Mesenchymal stem cell (in vitro differentiated cells and primary cell): ENCODE measurements at regions not wholly inside any gene's neighbourhood (a gene's known extent, or its start where the extent isn't known, plus 50 kb on each side); places are given as distances from the start of the nearest gene placed in this dataset.
"Not testable (repeated sequence)": the region's sequence is repeated elsewhere in the genome, so short reads cannot be mapped to it uniquely, and the experiment has no call there.

Source experiments
- DNase-seq: peaks from one replicate; pipeline ENCODE4 v3.0.0-alpha.2; 2013
- H2AFZ ChIP-seq: one replicate; pipeline ENCODE4 v1.6.1; 2013; ENCODE audit warnings: low read depth, mild to moderate bottlenecking, control low read depth, inconsistent platforms, low read length, moderate library complexity
- H2AK5ac ChIP-seq: 2 replicates; pipeline ENCODE4 v1.6.1; 2013; ENCODE audit warnings: low read length, moderate library complexity, mild to moderate bottlenecking, inconsistent platforms; ENCODE audit not compliant: severe bottlenecking
- H2BK120ac ChIP-seq: one replicate; pipeline ENCODE4 v1.6.1; 2013; ENCODE audit warnings: low read depth, mild to moderate bottlenecking, inconsistent platforms, low read length, moderate library complexity
- H2BK12ac ChIP-seq, 2 experiments: one replicate each; pipeline ENCODE4 v1.6.1; 2013; ENCODE audit warnings: inconsistent platforms in 2 of 2, low read length in 2 of 2, mild to moderate bottlenecking in 2 of 2, moderate library complexity in 2 of 2, control low read depth in 1 of 2
- H2BK15ac ChIP-seq: one replicate; pipeline ENCODE4 v1.6.1; 2013; ENCODE audit warnings: mild to moderate bottlenecking, low read depth, inconsistent platforms; ENCODE audit not compliant: poor library complexity, severe bottlenecking
- H2BK5ac ChIP-seq: 2 replicates; pipeline ENCODE4 v1.6.1; 2013; ENCODE audit warnings: low read depth, mild to moderate bottlenecking, low read length, control low read depth, inconsistent platforms; ENCODE audit not compliant: poor library complexity, severe bottlenecking
- H3K14ac ChIP-seq, 2 experiments: one replicate each; pipeline ENCODE4 v1.6.1; 2013; ENCODE audit warnings: inconsistent platforms in 2 of 2, low read length in 2 of 2, control low read depth in 1 of 2, mild to moderate bottlenecking in 1 of 2, moderate library complexity in 1 of 2
- H3K18ac ChIP-seq, 2 experiments: one replicate each; pipeline ENCODE4 v1.6.1; 2013; ENCODE audit warnings: inconsistent platforms in 2 of 2, low read length in 2 of 2, control low read depth in 1 of 2, low read depth in 1 of 2, mild to moderate bottlenecking in 1 of 2
- H3K23ac ChIP-seq, 2 experiments: one replicate each; pipeline ENCODE4 v1.6.1; 2013; ENCODE audit warnings: inconsistent platforms in 2 of 2, low read length in 2 of 2, mild to moderate bottlenecking in 2 of 2, moderate library complexity in 2 of 2, control low read depth in 1 of 2
- H3K27ac ChIP-seq: 2 replicates; pipeline ENCODE4 v1.5.1; 2013; ENCODE audit warnings: mild to moderate bottlenecking, moderate library complexity, low read length, control low read depth, inconsistent platforms; ENCODE audit not compliant: poor library complexity, severe bottlenecking
- H3K27me3 ChIP-seq, 2 experiments: 2 replicates each; pipeline versions ENCODE4 v1.6.1 to v1.7.0; 2013; ENCODE audit warnings: low read length in 2 of 2, mild to moderate bottlenecking in 2 of 2, moderate library complexity in 2 of 2, control low read depth in 1 of 2, inconsistent platforms in 1 of 2; ENCODE audit not compliant: control insufficient read depth in 1 of 2, insufficient read depth in 1 of 2
- H3K36me3 ChIP-seq, 2 experiments: 2 replicates each; pipeline versions ENCODE4 v1.6.1 to v1.7.0; 2013; ENCODE audit warnings: low read length in 2 of 2, control low read depth in 1 of 2, inconsistent platforms in 1 of 2, low read depth in 1 of 2, mild to moderate bottlenecking in 1 of 2; ENCODE audit not compliant: insufficient read depth in 2 of 2, control insufficient read depth in 1 of 2
- H3K4ac ChIP-seq, 2 experiments: one replicate each; pipeline ENCODE4 v1.6.1; 2013; ENCODE audit warnings: inconsistent platforms in 2 of 2, low read length in 2 of 2, mild to moderate bottlenecking in 2 of 2, moderate library complexity in 2 of 2, control low read depth in 1 of 2, low read depth in 1 of 2
- H3K4me1 ChIP-seq: 2 replicates; pipeline ENCODE4 v1.6.1; 2013; ENCODE audit warnings: low read depth, low read length, control low read depth; ENCODE audit not compliant: control insufficient read depth, insufficient read depth
- H3K4me2 ChIP-seq: 2 replicates; pipeline ENCODE4 v1.6.1; 2013; ENCODE audit warnings: low read length, mild to moderate bottlenecking, inconsistent platforms; ENCODE audit not compliant: poor library complexity, severe bottlenecking
- H3K4me3 ChIP-seq, 2 experiments: 2 replicates each; pipeline versions ENCODE4 v1.5.1 to v1.7.0; 2013; ENCODE audit warnings: low read length in 2 of 2, mild to moderate bottlenecking in 2 of 2, control low read depth in 1 of 2, low read depth in 1 of 2; ENCODE audit not compliant: insufficient read depth in 1 of 2
- H3K79me1 ChIP-seq: replicated peaks from 2 replicates; pipeline ENCODE4 v1.6.1; 2013; ENCODE audit warnings: mild to moderate bottlenecking, control low read depth, low read length, inconsistent platforms; ENCODE audit not compliant: poor library complexity, severe bottlenecking
- H3K9ac ChIP-seq: 2 replicates; pipeline ENCODE4 v1.7.0; 2013; ENCODE audit warnings: mild to moderate bottlenecking, low read length, moderate library complexity
- H3K9me3 ChIP-seq: 2 replicates; pipeline ENCODE4 v1.7.0; 2013; ENCODE audit warnings: mild to moderate bottlenecking, low read length; ENCODE audit not compliant: control insufficient read depth
- H4K8ac ChIP-seq: one replicate; pipeline ENCODE4 v1.6.1; 2013; ENCODE audit warnings: inconsistent platforms, mild to moderate bottlenecking, low read length, moderate library complexity
- H4K91ac ChIP-seq: one replicate; pipeline ENCODE4 v1.6.1; 2013; ENCODE audit warnings: mild to moderate bottlenecking, low read length, inconsistent platforms
- WGBS: methylation state at CpG from one replicate; pipeline ENCODE4 v1.1.7; 2013; ENCODE audit warnings: mixed read lengths; 5-methylcytosine and 5-hydroxymethylcytosine counted together

DNA sequence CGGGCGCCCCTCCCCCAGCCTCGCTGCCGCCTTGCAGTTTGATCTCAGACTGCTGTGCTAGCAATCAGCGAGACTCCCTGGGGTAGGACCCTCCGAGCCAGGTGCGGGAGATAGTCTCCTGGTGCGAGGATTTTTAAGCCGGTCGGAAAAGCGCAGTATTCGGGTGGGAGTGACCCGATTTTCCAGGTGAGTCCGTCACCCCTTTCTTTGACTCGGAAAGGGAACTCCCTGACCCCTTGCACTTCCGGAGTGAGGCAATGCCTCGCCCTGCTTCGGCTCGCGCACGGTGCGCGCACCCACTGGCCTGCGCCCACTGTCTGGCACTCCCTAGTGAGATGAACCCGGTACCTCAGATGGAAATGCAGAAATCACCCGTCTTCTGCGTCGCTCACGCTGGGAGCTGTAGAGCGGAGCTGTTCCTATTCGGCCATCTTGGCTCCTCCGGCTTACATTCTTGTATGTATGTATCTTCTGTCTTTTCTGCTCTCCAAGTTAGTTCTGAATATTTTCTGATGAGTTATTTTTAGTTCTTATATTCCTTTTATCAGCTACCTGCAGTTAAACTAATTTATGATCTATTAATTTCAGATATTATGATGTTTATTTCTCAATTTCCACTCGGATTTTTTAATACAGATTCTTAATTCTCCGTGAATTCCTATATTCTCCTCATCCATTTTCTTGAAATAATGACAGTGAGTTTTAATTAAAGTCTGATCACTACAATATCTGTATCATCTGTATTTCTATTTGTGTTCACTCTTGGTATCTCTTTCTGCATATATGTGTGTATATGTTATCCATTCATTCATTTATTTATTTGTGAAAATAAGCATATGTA is 370.2 kb upstream of the GRM7 start:
- H2AFZ ChIP-seq, DNase-seq, H2AK5ac ChIP-seq, H3K79me1 ChIP-seq, H4K8ac ChIP-seq, H2BK12ac ChIP-seq, H3K36me3 ChIP-seq, H4K91ac ChIP-seq, H2BK5ac ChIP-seq, H3K4me3 ChIP-seq, H2BK120ac ChIP-seq, H3K27me3 ChIP-seq, H3K4me2 ChIP-seq, H3K27ac ChIP-seq, H3K4me1 ChIP-seq, H3K9ac ChIP-seq, H3K23ac ChIP-seq, H2BK15ac ChIP-seq, H3K14ac ChIP-seq, H3K18ac ChIP-seq, H3K4ac ChIP-seq: not testable (repeated sequence)
- peaks cover 11% of the 10 kb centered on the region for H3K9me3 ChIP-seq
- 84% methylated on average over 23 of the region's 34 CpGs for WGBS

DNA sequence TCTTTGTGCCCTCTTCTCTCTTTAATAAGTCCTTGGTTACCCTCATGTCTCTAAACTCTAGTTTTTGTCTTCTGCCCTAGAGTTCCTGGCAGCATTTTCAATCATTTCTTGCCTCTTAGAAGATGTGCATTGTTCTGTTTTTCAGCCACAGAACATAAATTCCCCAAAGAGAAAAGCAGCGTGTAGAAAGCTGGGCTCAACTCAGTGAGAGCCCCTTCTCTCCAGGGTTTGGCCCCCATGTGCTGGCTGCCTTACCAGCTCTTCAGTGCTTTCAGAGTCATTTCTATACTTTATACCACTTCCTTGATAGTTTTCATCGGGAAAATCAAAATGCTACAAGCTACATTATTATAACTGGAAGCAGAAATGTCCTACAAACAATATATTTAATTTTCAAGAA is 369.1 kb upstream of the GRM7 start:
- no peak overlapping the region for H3K9ac ChIP-seq
- no peaks in the 10 kb centered on the region for H3K27me3 ChIP-seq
- no peak overlapping the region for H2BK120ac ChIP-seq
- no peak overlapping the region for H3K23ac ChIP-seq
- H2BK12ac ChIP-seq: no peak overlapping the region
- no peak for DNase-seq
- H3K9me3 ChIP-seq: peaks cover 20% of the 10 kb centered on the region
- no peak overlapping the region for H3K18ac ChIP-seq
- no peak overlapping the region for H4K91ac ChIP-seq
- no peaks in the 10 kb centered on the region for H3K36me3 ChIP-seq
- no peak overlapping the region for H2AFZ ChIP-seq
- no peak overlapping the region for H3K4me2 ChIP-seq
- no peak overlapping the region for H3K4ac ChIP-seq
- 62% methylated on average over 2 of the region's 2 CpGs for WGBS
- no peaks in the 10 kb centered on the region for H3K4me1 ChIP-seq
- H4K8ac ChIP-seq: no peak overlapping the region
- H2BK5ac ChIP-seq: no peak overlapping the region
- no peak overlapping the region for H3K14ac ChIP-seq
- no peak overlapping the region for H3K4me3 ChIP-seq
- H2AK5ac ChIP-seq: no peak overlapping the region
- H2BK15ac ChIP-seq: no peak overlapping the region
- H3K79me1 ChIP-seq: no peaks in the 10 kb centered on the region
- H3K27ac ChIP-seq: no peak overlapping the region

GRCh38 chr3:6492306-6492705 is 368.6 kb upstream of the GRM7 start:
- no peak overlapping the region for H3K27ac ChIP-seq
- no peak overlapping the region for H3K18ac ChIP-seq
- H4K91ac ChIP-seq: no peak overlapping the region
- no peaks in the 10 kb centered on the region for H3K79me1 ChIP-seq
- H3K9ac ChIP-seq: no peak overlapping the region
- peaks cover 20% of the 10 kb centered on the region for H3K9me3 ChIP-seq
- no peak overlapping the region for H3K23ac ChIP-seq
- no peak overlapping the region for H3K4ac ChIP-seq
- H2BK5ac ChIP-seq: no peak overlapping the region
- no peaks in the 10 kb centered on the region for H3K4me1 ChIP-seq
- no peak overlapping the region for H2BK12ac ChIP-seq
- no peak overlapping the region for H2AK5ac ChIP-seq
- no peak overlapping the region for H2BK15ac ChIP-seq
- H3K4me3 ChIP-seq: no peak overlapping the region
- WGBS: 100% methylated on average over 1 of the region's 1 CpG
- no peak overlapping the region for H3K14ac ChIP-seq
- DNase-seq: no peak
- H2BK120ac ChIP-seq: no peak overlapping the region
- no peaks in the 10 kb centered on the region for H3K27me3 ChIP-seq
- H4K8ac ChIP-seq: no peak overlapping the region
- H3K4me2 ChIP-seq: no peak overlapping the region
- no peaks in the 10 kb centered on the region for H3K36me3 ChIP-seq
- no peak overlapping the region for H2AFZ ChIP-seq

GRCh38 chr3:6498944-6499343 is 362.0 kb upstream of the GRM7 start:
- not testable (repeated sequence) for H3K4me1 ChIP-seq, H3K79me1 ChIP-seq, H2BK120ac ChIP-seq, H2AK5ac ChIP-seq, H3K27ac ChIP-seq, H4K8ac ChIP-seq, H3K4me2 ChIP-seq, H4K91ac ChIP-seq, H3K4me3 ChIP-seq, H3K18ac ChIP-seq, H3K36me3 ChIP-seq, H2AFZ ChIP-seq, DNase-seq, H3K23ac ChIP-seq, H3K9ac ChIP-seq, H3K27me3 ChIP-seq, H2BK12ac ChIP-seq, H2BK5ac ChIP-seq, H2BK15ac ChIP-seq, H3K4ac ChIP-seq, H3K14ac ChIP-seq
- WGBS: 92% methylated on average over 1 of the region's 4 CpGs
- H3K9me3 ChIP-seq: peaks cover 35% of the 10 kb centered on the region
